Sigmoid colon (tissue), 3 donors: ENCODE measurements at regions not wholly inside any gene's neighbourhood (a gene's known extent, or its start where the extent isn't known, plus 50 kb on each side); places are given as distances from the start of the nearest gene placed in this dataset.

ENCODE experiments used
- CTCF ChIP-seq, 4 experiments: fragments of 450-650 bp in 3 of 4; fragments of 200-600 bp in 1 of 4; IDR thresholded peaks; one replicate each; pipeline ENCODE4 v1.5.1; 2016 to 2019; ENCODE audit warnings: antibody characterized with exemption in 4 of 4, mild to moderate bottlenecking in 3 of 4, moderate library complexity in 2 of 4
- POLR2A ChIP-seq, 2 donors: fragments of 450-650 bp; IDR thresholded peaks; one replicate each; pipeline ENCODE4 v1.6.1; 2016; ENCODE audit warnings: antibody characterized with exemption in 2 of 2, mild to moderate bottlenecking in 2 of 2, moderate library complexity in 2 of 2

- TF ChIP-seq CTCF (IDR thresholded peaks at IDR 0.05): no peak
- no peak for TF ChIP-seq POLR2A (IDR thresholded peaks at IDR 0.05)
Measured at GRCh38 chr21:43302769-43303168, 124.2 kb downstream of the SIK1 start.
